ENCODE measurements at regions not wholly inside any gene's neighbourhood (a gene's known extent, or its start where the extent isn't known, plus 50 kb on each side); places are given as distances from the start of the nearest gene placed in this dataset.

GRCh38 chr2:2836343-2837070, 505.4 kb upstream of the MYT1L start:
- no peaks in the 10 kb centered on the region for H3K9me3 Mint-ChIP-seq
- no peaks in the 10 kb centered on the region for H3K36me3 Mint-ChIP-seq

GRCh38 chr2:2834516-2835254, 503.6 kb upstream of the MYT1L start:
- H3K27me3 Mint-ChIP-seq (ENCODE audit: low read depth): peaks cover 34% of the 10 kb centered on the region
- H3K4me1 Mint-ChIP-seq: no peaks in the 10 kb centered on the region
- no peak for TF ChIP-seq CTCF (IDR thresholded peaks at IDR 0.05; ENCODE audit: unreplicated experiment)
- H3K36me3 Mint-ChIP-seq: no peaks in the 10 kb centered on the region
- peaks cover 4% of the 10 kb centered on the region for H3K9me3 Mint-ChIP-seq
- no peak for DNase-seq (ENCODE audit: low spot score in 2 of 2, unreplicated experiment in 2 of 2)
- no peak overlapping the region for H3K27ac Mint-ChIP-seq
- no peak overlapping the region for H3K4me3 Mint-ChIP-seq

More at GRCh38 chr2:2836343-2837070, 505.4 kb upstream of the MYT1L start:
- TF ChIP-seq CTCF (IDR thresholded peaks at IDR 0.05; ENCODE audit: unreplicated experiment): no peak
- Mint-ChIP-seq H3K27ac (no peak overlapping the region), H3K4me3 (no peak overlapping the region), H3K27me3 (ENCODE audit: low read depth) (peaks cover 32% of the 10 kb centered on the region), H3K4me1 (no peaks in the 10 kb centered on the region)
- no peak for DNase-seq (ENCODE audit: low spot score in 2 of 2, unreplicated experiment in 2 of 2)

- peaks cover 4% of the 10 kb centered on the region for H3K9me3 Mint-ChIP-seq
- H3K36me3 Mint-ChIP-seq: no peaks in the 10 kb centered on the region
- H3K27ac Mint-ChIP-seq: no peak overlapping the region
- no peaks in the 10 kb centered on the region for H3K4me1 Mint-ChIP-seq
- DNase-seq (ENCODE audit: low spot score in 2 of 2, unreplicated experiment in 2 of 2): no peak
- H3K4me3 Mint-ChIP-seq: no peak overlapping the region
- H3K27me3 Mint-ChIP-seq (ENCODE audit: low read depth): peaks cover 37% of the 10 kb centered on the region
- TF ChIP-seq CTCF (IDR thresholded peaks at IDR 0.05; ENCODE audit: unreplicated experiment): no peak
Observed at GRCh38 chr2:2834105-2834504, 503.0 kb upstream of the MYT1L start.

GRCh38 chr2:2832657-2833056, 501.6 kb upstream of the MYT1L start:
- H3K4me1 Mint-ChIP-seq: no peaks in the 10 kb centered on the region
- H3K9me3 Mint-ChIP-seq: peaks cover 4% of the 10 kb centered on the region
- H3K27me3 Mint-ChIP-seq (ENCODE audit: low read depth): peaks cover 25% of the 10 kb centered on the region
- no peaks in the 10 kb centered on the region for H3K36me3 Mint-ChIP-seq
- H3K4me3 Mint-ChIP-seq: no peak overlapping the region
- DNase-seq (ENCODE audit: low spot score in 2 of 2, unreplicated experiment in 2 of 2): no peak
- H3K27ac Mint-ChIP-seq: no peak overlapping the region
- TF ChIP-seq CTCF (IDR thresholded peaks at IDR 0.05; ENCODE audit: unreplicated experiment): no peak

GRCh38 chr2:2831633-2832032, 500.6 kb upstream of the MYT1L start:
- H3K4me1 Mint-ChIP-seq: no peaks in the 10 kb centered on the region
- H3K27ac Mint-ChIP-seq: no peak overlapping the region
- no peaks in the 10 kb centered on the region for H3K36me3 Mint-ChIP-seq
- peaks cover 18% of the 10 kb centered on the region for H3K27me3 Mint-ChIP-seq (ENCODE audit: low read depth)
- no peak overlapping the region for H3K4me3 Mint-ChIP-seq
- H3K9me3 Mint-ChIP-seq: peaks cover 4% of the 10 kb centered on the region
- DNase-seq (ENCODE audit: low spot score in 2 of 2, unreplicated experiment in 2 of 2): no peak
- no peak for TF ChIP-seq CTCF (IDR thresholded peaks at IDR 0.05; ENCODE audit: unreplicated experiment)

All from mesothelial cell of epicardium (in vitro differentiated cells).